ENCODE measurements at regions not wholly inside any gene's neighbourhood (a gene's known extent, or its start where the extent isn't known, plus 50 kb on each side); places are given as distances from the start of the nearest gene placed in this dataset.
A peak's percentile ranks its signal among the peaks of the same experiment; 100 is the strongest.
"Not testable (repeated sequence)": the region's sequence is repeated elsewhere in the genome, so short reads cannot be mapped to it uniquely, and the experiment has no call there.

GRCh38 chrX:125532411-125533089, 212.9 kb downstream of the TEX13C start:
- Histone ChIP-seq H3K4me3 (no peak overlapping the region), H3K36me3 (no peaks in the 10 kb centered on the region), H3K9ac (no peak overlapping the region), H3K9me3 (replicated peaks in 1 of 11) (peaks cover 0 to 9% (median 2%) of the 10 kb centered on the region in 11 experiments; a peak in 4 of 22 replicates), H3K4me2 (peak overlapping the region in 1 of 11 experiments; percentile 36; a peak in 2 of 22 replicates), H3K27me3 (peaks cover 24 to 93% (median 84%) of the 10 kb centered on the region in 11 experiments; a peak in 21 of 22 replicates), H3K4me1 (peaks cover 0 to 13% (median 0%) of the 10 kb centered on the region in 10 experiments; a peak in 2 of 20 replicates), H4K20me1 (no peaks in the 10 kb centered on the region; a peak in 2 of 22 replicates), H3K27ac (no peak overlapping the region)
- no peak for TF ChIP-seq Cebpa-rat (IDR thresholded peaks at IDR 0.05)

- no peak for TF ChIP-seq Cebpa-rat (IDR thresholded peaks at IDR 0.05)
- Histone ChIP-seq H3K27me3 (peaks cover 30 to 94% (median 86%) of the 10 kb centered on the region in 11 experiments), H3K9me3 (replicated peaks in 1 of 11) (peaks cover 0 to 9% (median 3%) of the 10 kb centered on the region in 11 experiments; a peak in 3 of 22 replicates), H3K36me3 (no peaks in the 10 kb centered on the region), H3K9ac (no peak overlapping the region), H3K27ac (no peak overlapping the region), H3K4me2 (no peak overlapping the region), H4K20me1 (no peaks in the 10 kb centered on the region; a peak in 2 of 22 replicates), H3K4me1 (peaks cover 0 to 13% (median 0%) of the 10 kb centered on the region in 10 experiments; a peak in 2 of 20 replicates), H3K4me3 (no peak overlapping the region)
These were observed 213.7 kb downstream of the TEX13C start for GRCh38 chrX:125533352-125533751.

GRCh38 chrX:125544031-125544660, 224.5 kb downstream of the TEX13C start:
- Histone ChIP-seq H3K4me1 (peaks cover 0 to 6% (median 0%) of the 10 kb centered on the region in 10 experiments; a peak in 1 of 20 replicates), H3K9me3 (replicated peaks in 1 of 11) (peaks cover 0 to 28% (median 9%) of the 10 kb centered on the region in 11 experiments; a peak in 10 of 22 replicates), H3K4me2 (no peak overlapping the region), H4K20me1 (no peaks in the 10 kb centered on the region), H3K9ac (no peak overlapping the region), H3K36me3 (no peaks in the 10 kb centered on the region), H3K4me3 (no peak overlapping the region), H3K27me3 (peaks cover 10 to 80% (median 65%) of the 10 kb centered on the region in 11 experiments; a peak in 20 of 22 replicates), H3K27ac (no peak overlapping the region)
- TF ChIP-seq Cebpa-rat (IDR thresholded peaks at IDR 0.05) = no peak

- no peak overlapping the region for H3K27ac ChIP-seq
- TF ChIP-seq Cebpa-rat (IDR thresholded peaks at IDR 0.05) = no peak
- no peaks in the 10 kb centered on the region for H3K36me3 ChIP-seq
- no peak overlapping the region for H3K9ac ChIP-seq
- peaks cover 0 to 6% (median 0%) of the 10 kb centered on the region in 10 experiments; a peak in 1 of 20 replicates for H3K4me1 ChIP-seq
- no peaks in the 10 kb centered on the region for H4K20me1 ChIP-seq
- H3K4me2 ChIP-seq = no peak overlapping the region
- peaks cover 10 to 79% (median 62%) of the 10 kb centered on the region in 11 experiments; a peak in 20 of 22 replicates for H3K27me3 ChIP-seq
- H3K4me3 ChIP-seq = no peak overlapping the region
- H3K9me3 ChIP-seq (replicated peaks in 1 of 11) = peaks cover 0 to 27% (median 9%) of the 10 kb centered on the region in 11 experiments; a peak in 10 of 22 replicates
These were observed 225.2 kb downstream of the TEX13C start for GRCh38 chrX:125544856-125545255.

GRCh38 chrX:125577479-125577878, 257.8 kb downstream of the TEX13C start:
- peaks cover 0 to 14% (median 0%) of the 10 kb centered on the region in 10 experiments; a peak in 4 of 20 replicates for H3K4me1 ChIP-seq
- TF ChIP-seq Cebpa-rat (IDR thresholded peaks at IDR 0.05) = no peak

GRCh38 chrX:125604448-125604847, 284.8 kb downstream of the TEX13C start:
- H3K27ac ChIP-seq = no peak overlapping the region
- H3K36me3 ChIP-seq = no peaks in the 10 kb centered on the region

More at GRCh38 chrX:125577479-125577878, 257.8 kb downstream of the TEX13C start:
- H3K4me3 ChIP-seq = no peak overlapping the region
- H3K27ac ChIP-seq = no peak overlapping the region
- H3K9me3 ChIP-seq (replicated peaks in 1 of 11) = peaks cover 0 to 18% (median 12%) of the 10 kb centered on the region in 11 experiments; a peak in 14 of 22 replicates
- H3K9ac ChIP-seq = no peak overlapping the region
- no peaks in the 10 kb centered on the region; a peak in 2 of 22 replicates for H4K20me1 ChIP-seq
- peaks cover 45 to 97% (median 91%) of the 10 kb centered on the region in 11 experiments for H3K27me3 ChIP-seq
- H3K4me2 ChIP-seq = no peak overlapping the region
- H3K36me3 ChIP-seq = no peaks in the 10 kb centered on the region

GRCh38 chrX:125605145-125605544, 285.5 kb downstream of the TEX13C start:
- Histone ChIP-seq H3K4me2 (no peak overlapping the region), H3K4me3 (no peak overlapping the region), H3K9ac (no peak overlapping the region)

More at GRCh38 chrX:125604448-125604847, 284.8 kb downstream of the TEX13C start:
- TF ChIP-seq Cebpa-rat (IDR thresholded peaks at IDR 0.05) = no peak
- no peak overlapping the region for H3K4me2 ChIP-seq
- H3K9ac ChIP-seq = no peak overlapping the region
- no peaks in the 10 kb centered on the region for H3K4me1 ChIP-seq
- H4K20me1 ChIP-seq = no peaks in the 10 kb centered on the region; a peak in 1 of 22 replicates
- peaks cover 10 to 79% (median 70%) of the 10 kb centered on the region in 11 experiments; a peak in 21 of 22 replicates for H3K27me3 ChIP-seq
- H3K9me3 ChIP-seq (replicated peaks in 1 of 11) = peaks cover 0 to 1% (median 0%) of the 10 kb centered on the region in 11 experiments; a peak in 1 of 22 replicates
- H3K4me3 ChIP-seq = no peak overlapping the region

GRCh38 chrX:125614591-125615343, 295.1 kb downstream of the TEX13C start:
- not testable (repeated sequence) for H3K4me2 ChIP-seq, H3K9ac ChIP-seq, H3K4me3 ChIP-seq

More at GRCh38 chrX:125605145-125605544, 285.5 kb downstream of the TEX13C start:
- no peak overlapping the region for H3K27ac ChIP-seq
- TF ChIP-seq Cebpa-rat (IDR thresholded peaks at IDR 0.05) = no peak
- no peaks in the 10 kb centered on the region for H3K4me1 ChIP-seq
- no peaks in the 10 kb centered on the region; a peak in 1 of 22 replicates for H4K20me1 ChIP-seq
- H3K9me3 ChIP-seq (replicated peaks in 1 of 11) = peaks cover 0 to 3% (median 0%) of the 10 kb centered on the region in 11 experiments; a peak in 1 of 22 replicates
- H3K36me3 ChIP-seq = no peaks in the 10 kb centered on the region
- H3K27me3 ChIP-seq = peaks cover 6 to 72% (median 63%) of the 10 kb centered on the region in 11 experiments; a peak in 21 of 22 replicates

More at GRCh38 chrX:125614591-125615343, 295.1 kb downstream of the TEX13C start:
- H3K36me3 ChIP-seq; H4K20me1 ChIP-seq; H3K27ac ChIP-seq; H3K4me1 ChIP-seq; H3K9me3 ChIP-seq (replicated peaks in 1 of 11): not testable (repeated sequence)
- H3K27me3 ChIP-seq = peaks cover 24 to 50% (median 38%) of the 10 kb centered on the region in 11 experiments; a peak in 21 of 22 replicates
